ENCODE measurements at regions not wholly inside any gene's neighbourhood (a gene's known extent, or its start where the extent isn't known, plus 50 kb on each side); places are given as distances from the start of the nearest gene placed in this dataset.

DNA sequence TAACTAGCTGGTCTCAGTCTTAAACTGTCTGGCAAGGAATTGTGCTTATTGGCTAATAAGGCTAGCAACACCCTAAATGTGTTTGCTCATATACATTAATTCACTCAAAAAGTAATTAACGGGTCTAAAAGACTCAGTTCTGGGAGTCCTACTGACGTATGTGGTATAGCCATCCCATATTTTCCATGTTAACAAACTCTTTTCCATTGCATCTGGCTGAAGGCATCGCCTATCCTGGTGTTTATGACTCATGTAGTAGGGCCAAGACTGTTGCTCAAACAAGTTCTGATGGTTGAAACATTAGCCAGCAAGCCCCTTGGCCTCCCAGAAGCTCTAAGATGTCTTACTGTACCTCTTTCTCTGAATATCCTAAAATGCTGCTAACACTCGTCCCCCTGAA is 98.5 kb downstream of the PHLDA1 start:
- Mint-ChIP-seq H3K4me3 (no peak overlapping the region), H3K27me3 (ENCODE audit: low read depth) (no peaks in the 10 kb centered on the region), H3K4me1 (peaks cover 17% of the 10 kb centered on the region), H3K36me3 (no peaks in the 10 kb centered on the region), H3K27ac (no peak overlapping the region), H3K9me3 (no peaks in the 10 kb centered on the region)
- ChIA-PET POLR2A (no interaction called here), CTCF (no interaction called here)
- no peak for ATAC-seq
- TF ChIP-seq, protein P1, sequence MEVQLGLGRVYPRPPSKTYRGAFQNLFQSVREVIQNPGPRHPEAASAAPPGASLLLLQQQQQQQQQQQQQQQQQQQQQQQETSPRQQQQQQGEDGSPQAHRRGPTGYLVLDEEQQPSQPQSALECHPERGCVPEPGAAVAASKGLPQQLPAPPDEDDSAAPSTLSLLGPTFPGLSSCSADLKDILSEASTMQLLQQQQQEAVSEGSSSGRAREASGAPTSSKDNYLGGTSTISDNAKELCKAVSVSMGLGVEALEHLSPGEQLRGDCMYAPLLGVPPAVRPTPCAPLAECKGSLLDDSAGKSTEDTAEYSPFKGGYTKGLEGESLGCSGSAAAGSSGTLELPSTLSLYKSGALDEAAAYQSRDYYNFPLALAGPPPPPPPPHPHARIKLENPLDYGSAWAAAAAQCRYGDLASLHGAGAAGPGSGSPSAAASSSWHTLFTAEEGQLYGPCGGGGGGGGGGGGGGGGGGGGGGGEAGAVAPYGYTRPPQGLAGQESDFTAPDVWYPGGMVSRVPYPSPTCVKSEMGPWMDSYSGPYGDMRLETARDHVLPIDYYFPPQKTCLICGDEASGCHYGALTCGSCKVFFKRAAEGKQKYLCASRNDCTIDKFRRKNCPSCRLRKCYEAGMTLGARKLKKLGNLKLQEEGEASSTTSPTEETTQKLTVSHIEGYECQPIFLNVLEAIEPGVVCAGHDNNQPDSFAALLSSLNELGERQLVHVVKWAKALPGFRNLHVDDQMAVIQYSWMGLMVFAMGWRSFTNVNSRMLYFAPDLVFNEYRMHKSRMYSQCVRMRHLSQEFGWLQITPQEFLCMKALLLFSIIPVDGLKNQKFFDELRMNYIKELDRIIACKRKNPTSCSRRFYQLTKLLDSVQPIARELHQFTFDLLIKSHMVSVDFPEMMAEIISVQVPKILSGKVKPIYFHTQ (CRISPR knock-in tag; IDR thresholded peaks at IDR 0.05): no peak
- TF ChIP-seq TCF7 (CRISPR knock-in tag; IDR thresholded peaks at IDR 0.05; ENCODE audit: low read depth): no peak
- TF ChIP-seq OVOL2 (CRISPR knock-in tag; IDR thresholded peaks at IDR 0.05; ENCODE audit: borderline replicate concordance): no peak
- TF ChIP-seq, protein P2, sequence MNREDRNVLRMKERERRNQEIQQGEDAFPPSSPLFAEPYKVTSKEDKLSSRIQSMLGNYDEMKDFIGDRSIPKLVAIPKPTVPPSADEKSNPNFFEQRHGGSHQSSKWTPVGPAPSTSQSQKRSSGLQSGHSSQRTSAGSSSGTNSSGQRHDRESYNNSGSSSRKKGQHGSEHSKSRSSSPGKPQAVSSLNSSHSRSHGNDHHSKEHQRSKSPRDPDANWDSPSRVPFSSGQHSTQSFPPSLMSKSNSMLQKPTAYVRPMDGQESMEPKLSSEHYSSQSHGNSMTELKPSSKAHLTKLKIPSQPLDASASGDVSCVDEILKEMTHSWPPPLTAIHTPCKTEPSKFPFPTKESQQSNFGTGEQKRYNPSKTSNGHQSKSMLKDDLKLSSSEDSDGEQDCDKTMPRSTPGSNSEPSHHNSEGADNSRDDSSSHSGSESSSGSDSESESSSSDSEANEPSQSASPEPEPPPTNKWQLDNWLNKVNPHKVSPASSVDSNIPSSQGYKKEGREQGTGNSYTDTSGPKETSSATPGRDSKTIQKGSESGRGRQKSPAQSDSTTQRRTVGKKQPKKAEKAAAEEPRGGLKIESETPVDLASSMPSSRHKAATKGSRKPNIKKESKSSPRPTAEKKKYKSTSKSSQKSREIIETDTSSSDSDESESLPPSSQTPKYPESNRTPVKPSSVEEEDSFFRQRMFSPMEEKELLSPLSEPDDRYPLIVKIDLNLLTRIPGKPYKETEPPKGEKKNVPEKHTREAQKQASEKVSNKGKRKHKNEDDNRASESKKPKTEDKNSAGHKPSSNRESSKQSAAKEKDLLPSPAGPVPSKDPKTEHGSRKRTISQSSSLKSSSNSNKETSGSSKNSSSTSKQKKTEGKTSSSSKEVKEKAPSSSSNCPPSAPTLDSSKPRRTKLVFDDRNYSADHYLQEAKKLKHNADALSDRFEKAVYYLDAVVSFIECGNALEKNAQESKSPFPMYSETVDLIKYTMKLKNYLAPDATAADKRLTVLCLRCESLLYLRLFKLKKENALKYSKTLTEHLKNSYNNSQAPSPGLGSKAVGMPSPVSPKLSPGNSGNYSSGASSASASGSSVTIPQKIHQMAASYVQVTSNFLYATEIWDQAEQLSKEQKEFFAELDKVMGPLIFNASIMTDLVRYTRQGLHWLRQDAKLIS (CRISPR knock-in tag; IDR thresholded peaks at IDR 0.05; ENCODE audit: borderline replicate concordance): no peak
- TF ChIP-seq, protein P3, sequence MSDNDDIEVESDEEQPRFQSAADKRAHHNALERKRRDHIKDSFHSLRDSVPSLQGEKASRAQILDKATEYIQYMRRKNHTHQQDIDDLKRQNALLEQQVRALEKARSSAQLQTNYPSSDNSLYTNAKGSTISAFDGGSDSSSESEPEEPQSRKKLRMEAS (CRISPR knock-in tag; IDR thresholded peaks at IDR 0.05): no peak
- DNase-seq (ENCODE audit: low spot score): no peak

DNA sequence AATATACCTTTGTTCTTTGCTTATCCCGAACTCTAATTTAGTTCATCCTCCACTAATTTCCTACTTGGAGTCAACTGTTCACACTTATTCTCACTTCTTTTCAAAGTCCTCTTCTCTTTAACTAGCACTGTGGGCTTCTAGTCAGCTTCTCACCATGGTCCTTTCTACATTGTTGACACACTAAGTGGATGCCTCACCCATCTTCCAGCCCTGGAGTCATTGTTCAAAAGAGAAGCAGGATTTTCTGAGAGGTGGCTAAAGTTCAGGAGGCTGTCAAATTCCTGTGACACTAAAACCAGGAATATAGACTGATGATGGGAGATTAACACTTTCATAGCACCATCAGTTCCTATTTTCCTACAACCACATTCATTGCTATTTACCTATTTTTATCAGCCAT is 99.3 kb downstream of the PHLDA1 start:
- DNase-seq (ENCODE audit: low spot score) (no peak), ATAC-seq (no peak)
- no peak overlapping the region for H3K4me3 Mint-ChIP-seq
- peak overlapping the region; percentile 36; the same call in 1 of the 2 replicates for H3K27ac Mint-ChIP-seq
- POLR2A ChIA-PET: interaction anchor here (0.7 kb wide), 1 partner anchor 212 kb away, joined by 3 read pairs; no protein-coding TSS in a partner anchor
- peaks cover 17% of the 10 kb centered on the region for H3K4me1 Mint-ChIP-seq
- CTCF ChIA-PET: no interaction called here
- peaks cover 5% of the 10 kb centered on the region; the same call in 1 of the 2 replicates for H3K9me3 Mint-ChIP-seq
- no peaks in the 10 kb centered on the region for H3K36me3 Mint-ChIP-seq
- TF ChIP-seq, protein P4, sequence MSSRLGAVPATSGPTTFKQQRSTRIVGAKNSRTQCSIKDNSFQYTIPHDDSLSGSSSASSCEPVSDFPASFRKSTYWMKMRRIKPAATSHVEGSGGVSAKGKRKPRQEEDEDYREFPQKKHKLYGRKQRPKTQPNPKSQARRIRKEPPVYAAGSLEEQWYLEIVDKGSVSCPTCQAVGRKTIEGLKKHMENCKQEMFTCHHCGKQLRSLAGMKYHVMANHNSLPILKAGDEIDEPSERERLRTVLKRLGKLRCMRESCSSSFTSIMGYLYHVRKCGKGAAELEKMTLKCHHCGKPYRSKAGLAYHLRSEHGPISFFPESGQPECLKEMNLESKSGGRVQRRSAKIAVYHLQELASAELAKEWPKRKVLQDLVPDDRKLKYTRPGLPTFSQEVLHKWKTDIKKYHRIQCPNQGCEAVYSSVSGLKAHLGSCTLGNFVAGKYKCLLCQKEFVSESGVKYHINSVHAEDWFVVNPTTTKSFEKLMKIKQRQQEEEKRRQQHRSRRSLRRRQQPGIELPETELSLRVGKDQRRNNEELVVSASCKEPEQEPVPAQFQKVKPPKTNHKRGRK (CRISPR knock-in tag; IDR thresholded peaks at IDR 0.05; ENCODE audit: borderline replicate concordance): no peak
- TF ChIP-seq JUN (CRISPR knock-in tag; IDR thresholded peaks at IDR 0.05): no peak
- TF ChIP-seq, protein P5, sequence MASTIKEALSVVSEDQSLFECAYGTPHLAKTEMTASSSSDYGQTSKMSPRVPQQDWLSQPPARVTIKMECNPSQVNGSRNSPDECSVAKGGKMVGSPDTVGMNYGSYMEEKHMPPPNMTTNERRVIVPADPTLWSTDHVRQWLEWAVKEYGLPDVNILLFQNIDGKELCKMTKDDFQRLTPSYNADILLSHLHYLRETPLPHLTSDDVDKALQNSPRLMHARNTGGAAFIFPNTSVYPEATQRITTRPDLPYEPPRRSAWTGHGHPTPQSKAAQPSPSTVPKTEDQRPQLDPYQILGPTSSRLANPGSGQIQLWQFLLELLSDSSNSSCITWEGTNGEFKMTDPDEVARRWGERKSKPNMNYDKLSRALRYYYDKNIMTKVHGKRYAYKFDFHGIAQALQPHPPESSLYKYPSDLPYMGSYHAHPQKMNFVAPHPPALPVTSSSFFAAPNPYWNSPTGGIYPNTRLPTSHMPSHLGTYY (CRISPR knock-in tag; IDR thresholded peaks at IDR 0.05): no peak
- TF ChIP-seq, protein P3 (CRISPR knock-in tag; IDR thresholded peaks at IDR 0.05): no peak
- TF ChIP-seq, protein P6, sequence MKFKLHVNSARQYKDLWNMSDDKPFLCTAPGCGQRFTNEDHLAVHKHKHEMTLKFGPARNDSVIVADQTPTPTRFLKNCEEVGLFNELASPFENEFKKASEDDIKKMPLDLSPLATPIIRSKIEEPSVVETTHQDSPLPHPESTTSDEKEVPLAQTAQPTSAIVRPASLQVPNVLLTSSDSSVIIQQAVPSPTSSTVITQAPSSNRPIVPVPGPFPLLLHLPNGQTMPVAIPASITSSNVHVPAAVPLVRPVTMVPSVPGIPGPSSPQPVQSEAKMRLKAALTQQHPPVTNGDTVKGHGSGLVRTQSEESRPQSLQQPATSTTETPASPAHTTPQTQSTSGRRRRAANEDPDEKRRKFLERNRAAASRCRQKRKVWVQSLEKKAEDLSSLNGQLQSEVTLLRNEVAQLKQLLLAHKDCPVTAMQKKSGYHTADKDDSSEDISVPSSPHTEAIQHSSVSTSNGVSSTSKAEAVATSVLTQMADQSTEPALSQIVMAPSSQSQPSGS (CRISPR knock-in tag; IDR thresholded peaks at IDR 0.05; ENCODE audit: borderline replicate concordance, low read depth): no peak
- TF ChIP-seq PRRX2 (CRISPR knock-in tag; IDR thresholded peaks at IDR 0.05): no peak
- TF ChIP-seq, protein P7, sequence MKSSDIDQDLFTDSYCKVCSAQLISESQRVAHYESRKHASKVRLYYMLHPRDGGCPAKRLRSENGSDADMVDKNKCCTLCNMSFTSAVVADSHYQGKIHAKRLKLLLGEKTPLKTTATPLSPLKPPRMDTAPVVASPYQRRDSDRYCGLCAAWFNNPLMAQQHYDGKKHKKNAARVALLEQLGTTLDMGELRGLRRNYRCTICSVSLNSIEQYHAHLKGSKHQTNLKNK (CRISPR knock-in tag; IDR thresholded peaks at IDR 0.05): no peak
- TF ChIP-seq ZNF232 (CRISPR knock-in tag; IDR thresholded peaks at IDR 0.05): no peak
- TF ChIP-seq CBFB (CRISPR knock-in tag; IDR thresholded peaks at IDR 0.05; ENCODE audit: low read depth): no peak
- no peaks in the 10 kb centered on the region for H3K27me3 Mint-ChIP-seq (ENCODE audit: low read depth)

Measured in WTC11 (cell line).